Activated CD8-positive, alpha-beta memory T cell treated with anti-CD3 and anti-CD28 coated beads, Interleukin-2, amount 10 ng/mL, durations not matched to agents 7 days and 5 days (primary cell): ENCODE measurements at regions not wholly inside any gene's neighbourhood (a gene's known extent, or its start where the extent isn't known, plus 50 kb on each side); places are given as distances from the start of the nearest gene placed in this dataset.
"Not testable (repeated sequence)": the region's sequence is repeated elsewhere in the genome, so short reads cannot be mapped to it uniquely, and the experiment has no call there.

ENCODE experiments used
- ATAC-seq: fragments of 150-1000 bp; cut with Tn5 transposase; one replicate; pipeline ENCODE4 v1.10.0; 2021; ENCODE audit warnings: moderate library complexity
- CTCF ChIA-PET: fragments of 350-600 bp; sonication (Branson Sonifier 250); formaldehyde crosslinking; loops from one replicate; lab custom pipeline; 2021; ENCODE audit warnings: antibody characterized with exemption; lab: Charles Lee
- DNase-seq: peaks from one replicate; pipeline ENCODE4 v3.0.0-alpha.2; 2020
- H3K27ac Mint-ChIP-seq: one replicate; pipeline ENCODE4 v1.8.0; 2021; ENCODE audit warnings: mild to moderate bottlenecking, mixed read lengths
- H3K27me3 Mint-ChIP-seq: one replicate; pipeline ENCODE4 v1.8.0; 2021; ENCODE audit warnings: mixed read lengths
- H3K36me3 Mint-ChIP-seq: one replicate; pipeline ENCODE4 v1.8.0; 2021; ENCODE audit warnings: mild to moderate bottlenecking, mixed read lengths
- H3K4me1 Mint-ChIP-seq: one replicate; pipeline ENCODE4 v1.8.0; 2021; ENCODE audit warnings: mixed read lengths
- H3K4me3 Mint-ChIP-seq: one replicate; pipeline ENCODE4 v1.8.0; 2021; ENCODE audit warnings: mild to moderate bottlenecking, moderate library complexity, mixed read lengths
- H3K9me3 Mint-ChIP-seq: one replicate; pipeline ENCODE4 v1.8.0; 2022; ENCODE audit warnings: low read depth, mixed read lengths

DNA sequence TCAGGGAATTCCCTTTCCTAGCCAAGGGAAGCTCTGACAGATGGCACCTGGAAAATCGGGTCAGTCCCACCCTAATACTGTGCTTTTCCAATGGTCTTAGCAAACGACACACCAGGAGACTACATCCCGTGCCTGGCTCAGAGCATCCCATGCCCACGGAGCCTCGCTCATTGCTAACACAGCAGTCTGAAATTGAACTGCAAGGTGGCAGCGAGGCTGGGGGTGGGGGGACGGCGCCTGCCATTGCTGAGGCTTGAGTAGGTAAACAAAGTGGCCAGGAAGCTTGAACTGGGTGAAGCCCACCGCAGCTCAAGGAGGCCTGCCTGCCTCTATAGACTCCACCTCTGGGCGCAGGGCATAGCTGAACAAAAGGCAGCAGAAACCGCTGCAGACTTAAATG, 279.5 kb upstream of the LUZP2 start:
- CTCF ChIA-PET, H3K4me1 Mint-ChIP-seq, H3K9me3 Mint-ChIP-seq, H3K27ac Mint-ChIP-seq, H3K36me3 Mint-ChIP-seq, ATAC-seq, H3K4me3 Mint-ChIP-seq, DNase-seq, H3K27me3 Mint-ChIP-seq: not testable (repeated sequence)

DNA sequence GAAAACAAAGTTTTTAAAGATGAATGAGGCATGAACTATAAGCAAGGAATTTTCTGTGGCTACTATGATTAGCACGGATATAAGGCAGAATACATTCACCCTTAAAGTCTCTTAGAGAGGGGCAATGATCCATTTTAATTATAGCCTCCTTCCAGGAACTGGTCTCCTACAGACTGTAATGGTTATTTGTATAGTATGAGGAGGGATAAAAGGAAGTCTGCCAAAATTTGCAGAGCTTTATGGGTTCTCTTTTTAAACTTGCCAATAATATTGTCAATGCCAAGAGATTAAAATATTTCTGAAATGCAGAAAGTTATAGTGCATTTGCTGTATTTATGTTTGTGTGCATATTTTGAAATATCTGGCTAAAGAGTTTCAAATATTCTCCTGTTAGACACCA, 271.4 kb upstream of the LUZP2 start:
- H3K27me3 Mint-ChIP-seq = no peaks in the 10 kb centered on the region
- no peak for ATAC-seq
- CTCF ChIA-PET = no interaction called here

DNA sequence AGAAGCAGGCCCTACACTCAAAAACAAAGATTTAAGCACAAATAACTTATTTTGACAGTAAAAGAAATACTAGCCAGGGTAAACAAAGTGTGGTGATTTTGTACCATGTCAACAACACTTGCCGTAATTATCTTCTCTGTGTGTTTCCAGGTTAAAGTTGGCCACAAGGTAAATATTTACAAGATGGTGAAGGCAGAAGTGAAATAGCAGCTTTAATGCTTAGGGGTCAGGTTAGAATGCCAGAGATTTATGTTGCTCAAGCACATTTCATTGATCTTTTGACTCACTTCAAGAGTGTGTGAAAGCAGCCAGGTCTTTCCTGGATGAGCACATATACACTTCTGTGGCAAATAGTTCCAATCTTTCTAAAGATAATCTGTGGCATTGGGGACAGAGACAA, 270.2 kb upstream of the LUZP2 start:
- Mint-ChIP-seq H3K36me3 (no peaks in the 10 kb centered on the region), H3K27ac (no peak overlapping the region), H3K9me3 (peaks cover 12% of the 10 kb centered on the region), H3K4me3 (no peak overlapping the region), H3K27me3 (no peaks in the 10 kb centered on the region), H3K4me1 (no peaks in the 10 kb centered on the region)
- ATAC-seq (no peak), DNase-seq (no peak)
- CTCF ChIA-PET = no interaction called here

More for the DNA sequence above, 271.4 kb upstream of the LUZP2 start:
- H3K9me3 Mint-ChIP-seq = peaks cover 10% of the 10 kb centered on the region
- no peak for DNase-seq
- H3K4me3 Mint-ChIP-seq = no peak overlapping the region
- no peaks in the 10 kb centered on the region for H3K4me1 Mint-ChIP-seq
- H3K27ac Mint-ChIP-seq = no peak overlapping the region
- no peaks in the 10 kb centered on the region for H3K36me3 Mint-ChIP-seq

DNA sequence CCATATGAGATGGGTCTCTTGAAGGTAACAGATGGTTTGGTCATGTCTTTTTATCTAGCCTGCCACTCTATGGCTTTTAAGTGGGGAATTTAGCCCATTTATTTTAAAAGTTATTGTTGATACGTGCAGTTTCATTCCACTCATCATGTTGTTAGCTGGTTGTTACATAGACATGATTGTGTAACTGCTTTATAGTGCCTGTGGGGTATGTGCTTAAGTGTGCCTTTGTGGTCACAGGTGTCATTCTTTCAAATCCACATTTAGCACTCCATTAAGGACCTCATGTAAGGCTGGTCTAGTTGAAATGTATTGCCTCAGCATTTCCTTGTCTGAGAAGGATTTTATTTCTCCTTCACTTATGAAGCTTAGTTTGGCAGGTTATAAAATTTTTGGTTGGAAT, 263.8 kb upstream of the LUZP2 start:
- H3K27ac Mint-ChIP-seq = no peak overlapping the region
- no peaks in the 10 kb centered on the region for H3K27me3 Mint-ChIP-seq
- H3K9me3 Mint-ChIP-seq = peaks cover 13% of the 10 kb centered on the region
- DNase-seq (no peak), ATAC-seq (no peak)
- no peaks in the 10 kb centered on the region for H3K36me3 Mint-ChIP-seq
- H3K4me1 Mint-ChIP-seq = no peaks in the 10 kb centered on the region
- no peak overlapping the region for H3K4me3 Mint-ChIP-seq
- CTCF ChIA-PET = no interaction called here

DNA sequence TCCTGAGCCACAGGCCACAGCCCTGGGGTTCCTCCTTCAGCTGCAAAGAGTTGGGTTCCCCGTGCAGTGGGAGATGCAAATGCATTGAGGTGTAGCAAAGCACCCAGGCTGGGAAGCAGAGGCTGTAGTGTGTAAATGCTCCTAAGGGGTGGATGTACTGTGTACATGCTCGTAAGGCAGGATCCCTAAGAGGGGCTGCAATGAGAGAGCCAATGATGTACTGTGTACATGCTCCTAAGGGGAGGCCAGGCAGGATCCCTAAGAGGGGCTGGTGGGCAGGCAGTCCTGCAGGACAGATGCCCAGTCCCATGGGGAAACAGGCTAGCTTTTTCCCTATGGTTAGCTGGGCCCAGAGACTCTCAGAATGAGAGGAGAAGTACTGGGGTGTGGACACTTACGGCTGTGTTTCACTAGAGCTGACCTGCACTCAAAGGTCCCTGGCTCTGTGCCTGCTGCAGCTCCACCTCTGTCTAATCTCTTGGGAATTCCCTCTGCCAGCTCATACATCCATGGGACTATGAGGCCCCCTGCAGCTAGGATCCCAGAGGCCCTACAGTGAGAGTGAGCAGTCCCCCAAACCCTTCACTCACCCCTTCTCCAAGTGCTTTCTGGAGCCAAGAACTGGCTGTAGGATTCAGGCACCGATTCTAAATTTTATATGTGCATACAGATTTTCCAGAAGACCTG, 261.9 kb upstream of the LUZP2 start:
- CTCF ChIA-PET = no interaction called here
- Mint-ChIP-seq H3K9me3 (peaks cover 4% of the 10 kb centered on the region), H3K36me3 (no peaks in the 10 kb centered on the region), H3K4me1 (no peaks in the 10 kb centered on the region), H3K27me3 (no peaks in the 10 kb centered on the region), H3K4me3 (no peak overlapping the region), H3K27ac (no peak overlapping the region)
- no peak for DNase-seq
- no peak for ATAC-seq

DNA sequence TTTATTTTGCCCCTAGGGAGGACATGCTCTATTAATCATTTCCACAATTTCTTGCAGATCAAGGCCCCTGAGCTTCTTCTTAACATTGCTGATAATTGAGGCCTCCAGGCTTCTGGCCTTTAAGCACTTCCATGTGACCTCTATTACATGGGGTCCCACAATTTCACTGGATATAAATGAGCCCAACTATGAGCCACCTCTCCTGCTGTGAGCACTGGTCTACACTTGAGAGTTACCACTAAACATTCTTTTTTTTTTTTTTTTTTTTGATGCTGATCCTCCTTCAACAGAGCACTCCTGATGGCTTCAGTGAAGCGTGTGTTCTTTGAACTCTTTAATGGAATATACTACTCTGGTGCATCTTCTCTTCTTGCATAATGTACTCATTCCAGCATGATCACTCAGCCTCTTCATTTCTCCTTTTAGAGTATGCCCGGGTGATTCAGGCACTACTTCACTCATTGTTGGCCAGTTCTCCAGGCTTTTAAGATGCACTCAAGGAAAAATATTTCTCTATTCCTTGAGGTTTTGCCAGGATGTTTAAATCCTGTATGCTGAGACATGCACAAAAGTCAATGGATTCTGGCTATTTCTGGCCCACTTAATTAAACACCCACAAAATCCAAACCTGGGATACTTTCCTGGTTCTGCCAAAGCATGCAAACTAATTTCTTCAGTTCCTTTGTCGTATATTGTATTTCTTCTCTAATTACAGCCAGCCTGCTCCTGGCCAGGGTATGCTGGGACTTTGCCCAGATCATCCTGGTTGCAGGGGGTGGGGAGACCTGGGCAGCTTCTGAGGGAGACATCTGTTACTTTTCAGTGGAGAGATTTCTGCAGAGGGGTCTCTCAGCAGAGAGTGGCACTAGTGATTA, 257.8 kb upstream of the LUZP2 start:
- ATAC-seq (no peak), DNase-seq (no peak)
- H3K4me1 Mint-ChIP-seq = no peaks in the 10 kb centered on the region
- no peaks in the 10 kb centered on the region for H3K9me3 Mint-ChIP-seq
- no peak overlapping the region for H3K27ac Mint-ChIP-seq
- H3K4me3 Mint-ChIP-seq = no peak overlapping the region
- no peaks in the 10 kb centered on the region for H3K36me3 Mint-ChIP-seq
- H3K27me3 Mint-ChIP-seq = no peaks in the 10 kb centered on the region
- CTCF ChIA-PET = no interaction called here

DNA sequence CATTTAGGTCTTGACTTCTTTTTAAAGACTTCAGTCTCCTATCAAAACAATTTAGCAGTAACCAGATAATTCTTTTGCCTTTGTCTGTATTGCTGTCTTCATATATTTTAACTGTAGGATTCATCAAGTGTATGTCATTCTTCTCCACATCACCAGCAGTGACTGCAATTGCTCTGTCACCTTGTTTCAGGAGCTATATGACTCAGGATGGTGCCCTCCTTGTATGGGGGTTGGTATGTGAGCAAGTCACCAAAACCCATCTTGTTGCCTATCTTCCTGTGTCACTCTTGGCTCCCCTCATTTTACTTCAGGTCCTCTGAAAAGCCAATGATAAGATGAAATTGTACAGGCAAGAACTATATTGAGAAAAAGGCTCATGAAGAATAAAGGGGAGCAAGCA, 256.9 kb upstream of the LUZP2 start:
- DNase-seq = no peak
- H3K9me3 Mint-ChIP-seq = no peaks in the 10 kb centered on the region
- no peak for ATAC-seq
- H3K4me3 Mint-ChIP-seq = no peak overlapping the region
- CTCF ChIA-PET = no interaction called here
- no peaks in the 10 kb centered on the region for H3K4me1 Mint-ChIP-seq
- H3K36me3 Mint-ChIP-seq = no peaks in the 10 kb centered on the region
- no peak overlapping the region for H3K27ac Mint-ChIP-seq
- H3K27me3 Mint-ChIP-seq = no peaks in the 10 kb centered on the region

DNA sequence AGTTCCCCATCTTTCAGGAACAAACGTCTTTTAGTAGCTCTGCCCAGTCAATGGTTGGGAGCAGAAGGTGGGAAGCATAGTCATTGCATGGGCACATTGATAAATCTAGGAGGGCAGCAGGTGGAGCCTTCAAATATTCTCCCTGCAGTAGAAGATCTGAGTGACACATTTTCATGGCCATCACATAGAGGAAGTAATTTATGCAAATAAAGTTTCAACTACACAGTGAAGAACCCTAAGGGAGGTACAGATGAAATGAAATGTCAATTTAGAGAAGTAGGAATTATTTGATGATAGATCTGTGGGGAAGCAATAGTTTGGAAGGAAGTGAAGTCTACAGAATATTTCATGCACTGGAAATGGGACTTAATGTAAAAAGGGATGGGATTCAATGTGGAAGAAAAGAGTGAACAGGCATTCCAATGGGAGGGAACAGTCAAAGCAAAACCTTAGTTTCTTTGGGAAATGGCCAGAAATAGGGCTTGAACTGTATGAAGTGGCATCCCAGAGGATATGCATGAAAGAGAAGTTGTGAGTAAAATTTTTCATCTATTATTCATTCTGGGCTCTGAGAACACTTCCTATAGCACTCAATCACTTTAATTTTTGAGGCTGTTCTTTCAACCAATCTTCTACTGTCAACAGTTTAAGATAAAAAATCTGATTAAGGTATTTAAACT, 256.2 kb upstream of the LUZP2 start:
- CTCF ChIA-PET = no interaction called here
- no peak for ATAC-seq
- no peak overlapping the region for H3K27ac Mint-ChIP-seq
- no peak for DNase-seq
- no peak overlapping the region for H3K4me3 Mint-ChIP-seq
- no peaks in the 10 kb centered on the region for H3K4me1 Mint-ChIP-seq
- H3K9me3 Mint-ChIP-seq = no peaks in the 10 kb centered on the region
- H3K27me3 Mint-ChIP-seq = no peaks in the 10 kb centered on the region
- H3K36me3 Mint-ChIP-seq = no peaks in the 10 kb centered on the region

DNA sequence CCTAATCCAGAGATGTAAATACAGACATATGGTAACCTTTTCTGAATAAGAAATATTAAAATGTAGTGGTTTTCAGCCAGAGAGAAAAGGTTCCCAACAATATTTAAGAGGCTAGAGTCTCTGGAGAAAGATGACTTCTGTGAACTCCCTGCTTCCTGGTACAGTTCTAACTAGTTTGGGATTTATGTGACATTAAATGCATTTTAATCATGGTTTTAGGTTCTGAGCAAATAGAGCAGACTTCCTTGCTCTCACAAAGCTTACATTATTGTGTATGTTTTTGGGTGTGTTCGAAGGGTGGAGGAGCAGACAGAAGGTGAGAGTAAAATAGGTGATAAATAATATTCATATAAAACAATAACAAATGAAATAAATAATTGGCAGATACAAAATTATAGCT, 250.1 kb upstream of the LUZP2 start:
- Mint-ChIP-seq H3K36me3 (no peaks in the 10 kb centered on the region), H3K27me3 (no peaks in the 10 kb centered on the region), H3K9me3 (no peaks in the 10 kb centered on the region), H3K27ac (no peak overlapping the region), H3K4me1 (no peaks in the 10 kb centered on the region), H3K4me3 (no peak overlapping the region)
- DNase-seq = no peak
- CTCF ChIA-PET = no interaction called here
- no peak for ATAC-seq

DNA sequence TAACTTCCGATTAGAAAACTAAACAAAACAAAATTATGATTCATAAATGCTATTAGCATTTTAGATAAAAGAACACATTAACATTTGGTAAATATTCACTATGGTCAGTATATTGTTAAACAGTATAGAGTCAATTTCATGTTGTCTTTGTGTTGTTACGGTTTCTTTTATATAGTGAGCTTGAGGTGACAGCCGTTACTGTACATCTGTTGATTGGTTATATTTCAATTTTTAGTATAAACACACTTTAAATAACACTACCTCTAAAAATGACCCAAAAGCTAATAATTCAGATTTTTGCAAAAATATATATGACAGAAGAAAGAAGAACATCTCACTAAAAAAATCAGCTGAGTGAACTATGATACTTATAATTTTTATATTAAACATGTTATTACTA, 249.0 kb upstream of the LUZP2 start:
- ATAC-seq = no peak

DNA sequence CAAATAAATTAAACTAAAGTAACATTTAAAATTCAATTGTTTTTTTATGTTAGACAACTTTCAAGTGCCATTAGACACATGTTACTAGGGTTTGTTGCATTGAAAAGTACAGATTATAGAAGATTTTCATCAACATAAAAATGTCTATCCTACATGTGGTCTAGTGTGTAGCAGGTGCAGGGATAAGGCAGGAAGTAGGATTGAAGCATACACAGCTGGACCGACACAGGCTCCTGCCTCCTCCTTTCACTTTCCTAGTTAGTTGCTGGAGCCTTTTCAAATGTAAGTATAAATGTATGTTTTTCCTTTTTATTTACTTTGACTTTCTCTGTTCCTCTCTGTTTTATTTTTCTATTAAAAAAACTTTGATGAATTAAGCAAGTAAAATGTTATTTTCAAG, 246.9 kb upstream of the LUZP2 start:
- no peaks in the 10 kb centered on the region for H3K4me1 Mint-ChIP-seq
- DNase-seq (no peak), ATAC-seq (no peak)
- no peaks in the 10 kb centered on the region for H3K36me3 Mint-ChIP-seq
- H3K27ac Mint-ChIP-seq = no peak overlapping the region
- no peaks in the 10 kb centered on the region for H3K27me3 Mint-ChIP-seq
- CTCF ChIA-PET = no interaction called here
- no peak overlapping the region for H3K4me3 Mint-ChIP-seq
- peaks cover 5% of the 10 kb centered on the region for H3K9me3 Mint-ChIP-seq

More for the DNA sequence above, 249.0 kb upstream of the LUZP2 start:
- H3K27me3 Mint-ChIP-seq = no peaks in the 10 kb centered on the region
- CTCF ChIA-PET = no interaction called here
- H3K9me3 Mint-ChIP-seq = peaks cover 5% of the 10 kb centered on the region
- no peak overlapping the region for H3K27ac Mint-ChIP-seq
- no peaks in the 10 kb centered on the region for H3K4me1 Mint-ChIP-seq
- H3K36me3 Mint-ChIP-seq = no peaks in the 10 kb centered on the region
- DNase-seq = no peak
- no peak overlapping the region for H3K4me3 Mint-ChIP-seq

DNA sequence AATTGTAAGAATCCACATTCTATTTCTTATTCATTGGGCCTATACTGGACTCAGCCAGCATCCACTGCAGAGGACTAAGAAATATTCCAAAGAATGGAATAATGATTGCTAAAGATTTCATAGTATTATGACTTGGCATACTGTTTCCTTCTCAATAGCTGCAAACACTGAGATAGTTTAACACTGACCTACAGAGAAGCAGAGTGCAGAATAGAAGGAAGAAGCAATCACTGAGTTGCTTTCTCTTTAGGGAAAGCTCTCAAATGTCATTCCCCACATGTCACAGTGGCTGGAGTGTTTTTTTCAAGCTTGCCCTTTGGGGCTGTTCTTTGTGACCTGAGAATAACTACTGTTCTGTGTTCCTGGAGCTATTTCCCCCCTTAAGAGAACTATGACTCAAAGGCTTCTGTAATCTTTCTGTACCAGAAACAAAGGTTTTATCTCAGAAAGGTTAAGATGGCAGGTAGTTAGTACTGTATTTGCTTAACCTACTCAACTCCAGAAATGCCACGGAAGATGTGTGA, 243.6 kb upstream of the LUZP2 start:
- DNase-seq (no peak), ATAC-seq (no peak)
- CTCF ChIA-PET = no interaction called here
- H3K9me3 Mint-ChIP-seq = peaks cover 5% of the 10 kb centered on the region
- no peak overlapping the region for H3K27ac Mint-ChIP-seq
- no peaks in the 10 kb centered on the region for H3K4me1 Mint-ChIP-seq
- no peaks in the 10 kb centered on the region for H3K27me3 Mint-ChIP-seq
- H3K36me3 Mint-ChIP-seq = no peaks in the 10 kb centered on the region
- no peak overlapping the region for H3K4me3 Mint-ChIP-seq

DNA sequence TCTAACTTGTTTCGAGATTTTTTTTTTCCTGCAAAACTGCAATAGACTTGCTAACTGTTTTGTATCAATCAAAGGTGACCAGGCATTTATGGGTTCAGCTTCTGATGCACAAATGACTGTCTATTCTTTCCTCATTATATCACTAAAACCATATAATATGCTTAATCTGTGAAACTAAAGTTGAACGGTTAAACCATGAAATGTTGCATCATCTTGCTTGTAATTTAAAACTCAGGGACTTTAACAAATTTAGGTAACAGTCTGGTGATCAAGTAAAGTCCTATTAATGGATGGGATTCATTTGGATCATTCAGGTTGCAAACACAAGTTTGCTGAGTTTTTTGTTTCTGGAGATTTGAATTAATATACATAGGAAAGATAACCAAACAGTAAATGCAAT, 232.0 kb upstream of the LUZP2 start:
- H3K4me3 Mint-ChIP-seq = no peak overlapping the region
- H3K27ac Mint-ChIP-seq = no peak overlapping the region
- DNase-seq (no peak), ATAC-seq (no peak)
- no peaks in the 10 kb centered on the region for H3K27me3 Mint-ChIP-seq
- H3K4me1 Mint-ChIP-seq = no peaks in the 10 kb centered on the region
- CTCF ChIA-PET = interaction anchor here (0.6 kb wide), 1 partner anchor 1620 kb away, joined by 3 read pairs; no protein-coding TSS in a partner anchor
- no peaks in the 10 kb centered on the region for H3K36me3 Mint-ChIP-seq
- no peaks in the 10 kb centered on the region for H3K9me3 Mint-ChIP-seq
